ENCODE measurements at regions not wholly inside any gene's neighbourhood (a gene's known extent, or its start where the extent isn't known, plus 50 kb on each side); places are given as distances from the start of the nearest gene placed in this dataset.

DNA sequence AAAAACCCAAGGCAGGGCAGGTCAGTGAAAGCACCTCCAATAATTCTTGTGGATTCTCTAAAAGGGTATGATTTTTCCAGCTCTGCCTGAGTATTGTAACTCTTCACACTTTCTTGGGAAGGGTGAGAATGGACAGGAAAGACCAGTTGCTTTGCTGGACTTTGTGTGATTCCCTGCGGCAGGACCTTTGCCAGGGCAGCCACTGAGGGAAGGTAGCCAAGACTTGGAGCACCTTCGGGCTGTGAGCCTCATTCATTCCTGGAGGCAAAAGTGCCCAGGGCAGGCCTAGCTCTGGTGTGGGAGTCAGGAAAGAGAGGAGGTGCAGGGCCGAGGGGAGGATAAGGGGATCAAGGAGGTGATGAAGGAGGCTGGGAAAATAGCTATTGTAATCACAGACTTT is 80.2 kb downstream of the VCPKMT start:
- TF ChIP-seq, protein P1, sequence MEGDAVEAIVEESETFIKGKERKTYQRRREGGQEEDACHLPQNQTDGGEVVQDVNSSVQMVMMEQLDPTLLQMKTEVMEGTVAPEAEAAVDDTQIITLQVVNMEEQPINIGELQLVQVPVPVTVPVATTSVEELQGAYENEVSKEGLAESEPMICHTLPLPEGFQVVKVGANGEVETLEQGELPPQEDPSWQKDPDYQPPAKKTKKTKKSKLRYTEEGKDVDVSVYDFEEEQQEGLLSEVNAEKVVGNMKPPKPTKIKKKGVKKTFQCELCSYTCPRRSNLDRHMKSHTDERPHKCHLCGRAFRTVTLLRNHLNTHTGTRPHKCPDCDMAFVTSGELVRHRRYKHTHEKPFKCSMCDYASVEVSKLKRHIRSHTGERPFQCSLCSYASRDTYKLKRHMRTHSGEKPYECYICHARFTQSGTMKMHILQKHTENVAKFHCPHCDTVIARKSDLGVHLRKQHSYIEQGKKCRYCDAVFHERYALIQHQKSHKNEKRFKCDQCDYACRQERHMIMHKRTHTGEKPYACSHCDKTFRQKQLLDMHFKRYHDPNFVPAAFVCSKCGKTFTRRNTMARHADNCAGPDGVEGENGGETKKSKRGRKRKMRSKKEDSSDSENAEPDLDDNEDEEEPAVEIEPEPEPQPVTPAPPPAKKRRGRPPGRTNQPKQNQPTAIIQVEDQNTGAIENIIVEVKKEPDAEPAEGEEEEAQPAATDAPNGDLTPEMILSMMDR (IDR thresholded peaks at IDR 0.05; ENCODE audit: insufficient read depth, low read depth, low read length), result no peak
- TF ChIP-seq EZH2 (IDR thresholded peaks at IDR 0.05; ENCODE audit: insufficient read depth, low read length), result no peak

Data from astrocyte (in vitro differentiated cells and primary cell).